Mucosa of gallbladder (tissue), 1 donor: ENCODE measurements at regions not wholly inside any gene's neighbourhood (a gene's known extent, or its start where the extent isn't known, plus 50 kb on each side); places are given as distances from the start of the nearest gene placed in this dataset.

Experiments
- DNase-seq: peaks from one replicate; pipeline ENCODE4 v3.0.0-alpha.2; 2020; ENCODE audit warnings: low spot score
- donor health status: DM: no; HTN: no; CAD: no.

- no peak for DNase-seq
These were observed 107.1 kb upstream of the UBE2E2 start for GRCh38 chr3:23096041-23096440.

- no peak for DNase-seq
These were observed 104.1 kb upstream of the UBE2E2 start for GRCh38 chr3:23099021-23099420.

- no peak for DNase-seq
These were observed 103.5 kb upstream of the UBE2E2 start for GRCh38 chr3:23099677-23100076.

- no peak for DNase-seq
These were observed 103.0 kb upstream of the UBE2E2 start for GRCh38 chr3:23100106-23100505.

GRCh38 chr3:23103764-23104163 is 99.4 kb upstream of the UBE2E2 start:
- DNase-seq: no peak

DNA sequence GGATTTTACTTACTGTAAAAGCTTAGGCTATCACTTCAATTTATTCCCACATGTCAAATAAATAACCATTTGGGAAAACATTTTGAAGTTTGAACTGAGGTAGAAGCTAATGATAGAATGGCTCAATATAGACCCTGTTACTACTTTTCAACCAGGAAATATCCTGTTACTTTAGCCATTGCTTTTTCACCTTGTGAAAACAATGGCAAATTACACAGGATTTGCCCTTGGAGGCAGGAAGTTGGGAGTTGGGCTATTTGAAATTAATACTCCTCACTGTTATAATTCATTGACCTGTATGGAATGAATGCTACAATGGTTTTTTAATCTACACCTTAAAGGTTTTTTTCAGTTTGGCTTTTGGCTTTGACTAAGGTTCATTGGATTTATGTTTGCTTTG is 98.1 kb upstream of the UBE2E2 start:
- DNase-seq: no peak

DNA sequence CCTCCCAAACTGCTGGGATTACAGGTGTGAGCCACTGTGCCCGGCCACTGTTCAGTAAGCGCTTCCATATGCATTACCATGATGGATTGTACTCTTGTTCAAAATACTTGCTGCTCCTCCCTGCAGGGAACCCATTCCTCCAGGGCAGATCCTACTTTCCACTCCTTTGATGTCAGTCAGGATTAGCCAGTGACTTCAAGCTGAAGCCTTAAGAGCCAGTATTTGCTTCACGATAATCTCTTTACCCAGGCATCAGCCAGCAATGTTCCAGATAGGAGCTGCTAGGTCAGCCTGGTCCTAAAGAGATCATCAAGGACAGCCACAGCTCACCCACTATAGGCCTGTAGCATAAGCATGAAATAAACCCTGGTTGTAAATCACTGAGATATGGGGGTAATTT is 96.5 kb upstream of the UBE2E2 start:
- no peak for DNase-seq

- DNase-seq: no peak
These were observed 95.9 kb upstream of the UBE2E2 start for GRCh38 chr3:23107221-23107620.

- DNase-seq: no peak
These were observed 94.6 kb upstream of the UBE2E2 start for GRCh38 chr3:23108451-23109057.

DNA sequence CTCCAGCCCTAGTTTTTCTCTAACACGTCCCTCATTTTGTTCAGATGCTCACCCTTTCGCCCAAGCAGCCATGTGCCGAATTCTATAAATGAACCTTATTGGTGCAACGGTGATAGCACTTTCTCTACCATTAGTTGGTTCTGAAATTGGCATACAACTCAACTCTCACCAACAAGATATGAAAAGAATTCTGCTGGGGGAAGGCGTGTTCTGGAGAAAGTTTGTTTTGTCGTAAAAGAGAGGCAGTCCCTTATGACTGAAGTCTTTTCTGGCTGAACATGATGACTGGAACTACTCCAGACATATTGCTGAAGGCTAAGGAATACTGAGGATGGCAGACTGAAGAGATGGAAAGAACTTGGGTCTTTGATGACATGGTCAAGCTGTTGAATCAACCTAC is 91.8 kb upstream of the UBE2E2 start:
- DNase-seq: no peak

DNA sequence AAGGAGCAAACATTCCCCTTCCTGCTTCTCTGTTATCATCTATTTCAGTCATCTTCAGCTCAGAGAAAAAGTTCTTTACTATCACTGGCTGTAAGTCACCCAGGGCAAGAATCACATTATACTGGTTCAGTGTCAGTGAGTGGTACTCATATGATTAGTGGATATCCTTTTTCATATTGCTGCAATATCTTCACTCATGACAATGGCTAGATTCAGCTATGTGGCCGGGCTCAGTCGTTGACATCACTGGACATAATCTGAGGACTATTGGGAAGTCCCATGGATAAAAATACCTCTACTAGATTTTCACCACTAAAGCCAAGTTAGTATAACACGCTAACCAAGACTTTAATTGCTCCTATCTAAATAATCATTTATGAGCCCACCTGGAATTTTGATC is 91.3 kb upstream of the UBE2E2 start:
- DNase-seq: no peak

GRCh38 chr3:23112491-23112890 is 90.6 kb upstream of the UBE2E2 start:
- DNase-seq: no peak

DNA sequence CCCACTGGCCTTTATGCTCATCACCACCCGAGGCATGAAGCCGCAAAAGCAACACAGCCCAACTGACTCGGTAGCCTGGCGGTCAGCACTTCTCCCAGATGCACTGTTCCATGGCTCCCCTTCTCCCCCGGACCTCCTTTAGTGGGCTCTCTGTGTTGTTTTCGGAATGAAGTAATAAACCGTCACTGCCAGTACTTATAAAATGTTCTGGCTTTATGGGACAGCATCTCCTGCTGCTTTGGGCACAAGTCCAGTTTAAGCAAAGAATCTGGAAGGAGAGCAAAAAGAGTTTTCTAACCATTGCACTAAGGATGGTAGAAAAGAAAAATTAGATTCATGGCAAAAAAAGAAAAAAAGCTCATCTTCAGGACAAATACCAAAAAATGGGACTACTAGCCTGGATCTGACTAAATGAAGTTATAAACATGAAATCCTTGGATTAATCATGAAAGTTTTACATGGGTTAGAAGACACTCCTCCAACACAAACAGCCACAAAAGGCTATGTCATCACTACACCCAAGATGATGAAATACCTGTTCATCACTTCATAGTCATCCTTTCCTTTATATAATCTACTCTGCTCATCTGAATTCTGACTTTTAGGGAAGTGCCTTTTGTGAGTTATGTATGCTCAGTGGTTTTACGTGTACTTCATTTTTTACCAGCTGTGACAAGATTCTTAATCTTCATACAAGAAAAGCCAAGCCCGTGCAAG is 89.5 kb upstream of the UBE2E2 start:
- DNase-seq: no peak

DNA sequence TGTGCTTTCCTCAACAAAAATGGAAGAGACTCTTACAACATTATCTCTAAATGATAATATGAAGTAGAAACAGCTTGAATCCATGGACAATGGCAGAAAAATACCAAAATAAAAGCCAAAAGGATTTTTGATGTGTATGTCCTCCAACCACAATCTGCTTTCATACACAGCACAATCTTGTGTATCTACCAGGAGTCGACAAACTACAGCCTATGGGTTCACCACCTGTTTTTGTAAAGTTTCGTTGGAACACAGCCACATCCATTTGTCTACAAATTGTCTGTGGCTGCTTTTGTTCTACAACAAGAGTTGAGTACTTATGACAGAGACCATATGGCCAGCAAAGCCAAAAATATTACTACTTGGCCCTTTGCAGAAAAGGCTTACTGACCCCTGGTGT is 88.7 kb upstream of the UBE2E2 start:
- no peak for DNase-seq

GRCh38 chr3:23115171-23115877 is 87.8 kb upstream of the UBE2E2 start:
- DNase-seq: no peak

DNA sequence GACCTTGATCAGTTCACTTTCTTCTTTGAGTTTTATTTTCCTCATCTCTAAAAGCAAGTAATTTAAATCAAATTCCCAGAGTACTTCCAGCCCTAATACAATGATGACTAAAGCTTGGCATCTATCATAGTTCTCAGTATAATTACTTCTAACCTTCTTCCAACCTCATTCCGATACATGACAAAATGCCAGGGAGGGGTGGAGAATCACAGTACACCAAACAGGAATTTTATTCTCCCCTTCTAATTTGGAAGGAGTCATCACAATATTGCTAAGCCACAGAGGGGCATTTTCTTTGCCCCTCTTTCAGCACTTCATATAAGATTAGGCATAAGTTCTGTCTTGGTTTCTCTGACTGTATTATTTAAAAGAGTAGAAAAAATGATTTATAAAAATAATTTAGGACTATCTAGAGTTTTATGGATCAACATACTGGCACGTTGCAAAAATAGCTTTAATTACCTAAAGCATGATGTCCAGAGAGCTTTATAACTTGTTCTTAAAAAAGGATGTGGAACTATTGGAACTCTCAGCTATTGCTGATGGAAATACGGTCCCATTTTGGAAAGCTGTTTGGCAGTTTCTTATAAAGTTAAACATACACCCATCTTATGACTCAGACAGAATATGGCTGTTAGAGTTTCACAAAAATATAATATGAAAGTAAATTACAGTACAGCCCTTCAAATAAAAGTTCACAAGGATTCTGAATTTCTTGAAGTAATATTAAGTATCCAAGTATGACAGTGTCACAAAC is 86.9 kb upstream of the UBE2E2 start:
- no peak for DNase-seq

- DNase-seq: no peak
These were observed 85.3 kb upstream of the UBE2E2 start for GRCh38 chr3:23117856-23118255.

- DNase-seq: no peak
These were observed 75.9 kb upstream of the UBE2E2 start for GRCh38 chr3:23127196-23127595.

GRCh38 chr3:23128655-23129054 is 74.5 kb upstream of the UBE2E2 start:
- no peak for DNase-seq

GRCh38 chr3:23129117-23129516 is 74.0 kb upstream of the UBE2E2 start:
- DNase-seq: no peak

GRCh38 chr3:23129817-23130216 is 73.3 kb upstream of the UBE2E2 start:
- DNase-seq: no peak

DNA sequence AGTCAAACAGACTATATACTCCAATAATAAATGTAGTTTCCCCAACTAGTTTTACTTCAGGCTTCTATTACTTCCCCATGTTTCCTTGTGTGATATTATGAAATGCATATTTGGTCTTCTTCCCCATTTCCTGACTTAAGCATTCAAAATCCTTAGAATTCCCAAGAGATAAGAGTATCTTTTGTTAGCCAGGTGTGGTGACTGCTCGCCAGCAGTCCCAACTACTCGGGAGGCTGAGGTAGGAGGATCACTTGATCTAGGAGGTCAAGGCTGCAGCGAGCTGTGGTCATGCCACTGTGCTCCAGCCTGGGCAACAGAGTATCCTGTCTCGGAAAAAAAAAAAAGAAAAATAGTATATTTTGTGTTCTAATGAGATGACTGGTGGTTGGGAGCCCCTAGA is 72.7 kb upstream of the UBE2E2 start:
- DNase-seq: no peak
